Putamen (tissue), 1 donor: ENCODE measurements at regions not wholly inside any gene's neighbourhood (a gene's known extent, or its start where the extent isn't known, plus 50 kb on each side); places are given as distances from the start of the nearest gene placed in this dataset.

Source experiments
- DNase-seq: peaks from one replicate; pipeline ENCODE4 v3.0.0-alpha.2; 2016; ENCODE audit warnings: low spot score

DNA sequence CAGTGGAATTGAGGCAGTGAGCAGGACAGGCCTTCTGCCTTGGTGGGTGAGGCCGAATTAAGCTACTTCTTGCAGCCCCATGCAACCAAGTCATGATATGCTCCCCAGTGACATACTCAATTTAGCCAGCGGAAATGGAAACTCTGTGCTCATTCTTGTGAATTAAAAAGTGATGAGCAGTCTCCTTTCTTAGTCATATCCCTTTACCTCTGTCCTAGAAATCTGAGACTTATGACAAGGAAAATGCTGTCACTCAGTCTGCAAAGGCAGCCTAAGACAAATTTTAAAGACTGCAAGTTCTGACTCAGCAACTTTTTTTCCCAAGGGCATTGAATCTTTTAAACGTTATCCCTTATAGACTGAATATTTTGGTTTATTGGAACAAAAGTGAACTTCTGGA is 218.2 kb downstream of the SH3BP4 start:
- no peak for DNase-seq

DNA sequence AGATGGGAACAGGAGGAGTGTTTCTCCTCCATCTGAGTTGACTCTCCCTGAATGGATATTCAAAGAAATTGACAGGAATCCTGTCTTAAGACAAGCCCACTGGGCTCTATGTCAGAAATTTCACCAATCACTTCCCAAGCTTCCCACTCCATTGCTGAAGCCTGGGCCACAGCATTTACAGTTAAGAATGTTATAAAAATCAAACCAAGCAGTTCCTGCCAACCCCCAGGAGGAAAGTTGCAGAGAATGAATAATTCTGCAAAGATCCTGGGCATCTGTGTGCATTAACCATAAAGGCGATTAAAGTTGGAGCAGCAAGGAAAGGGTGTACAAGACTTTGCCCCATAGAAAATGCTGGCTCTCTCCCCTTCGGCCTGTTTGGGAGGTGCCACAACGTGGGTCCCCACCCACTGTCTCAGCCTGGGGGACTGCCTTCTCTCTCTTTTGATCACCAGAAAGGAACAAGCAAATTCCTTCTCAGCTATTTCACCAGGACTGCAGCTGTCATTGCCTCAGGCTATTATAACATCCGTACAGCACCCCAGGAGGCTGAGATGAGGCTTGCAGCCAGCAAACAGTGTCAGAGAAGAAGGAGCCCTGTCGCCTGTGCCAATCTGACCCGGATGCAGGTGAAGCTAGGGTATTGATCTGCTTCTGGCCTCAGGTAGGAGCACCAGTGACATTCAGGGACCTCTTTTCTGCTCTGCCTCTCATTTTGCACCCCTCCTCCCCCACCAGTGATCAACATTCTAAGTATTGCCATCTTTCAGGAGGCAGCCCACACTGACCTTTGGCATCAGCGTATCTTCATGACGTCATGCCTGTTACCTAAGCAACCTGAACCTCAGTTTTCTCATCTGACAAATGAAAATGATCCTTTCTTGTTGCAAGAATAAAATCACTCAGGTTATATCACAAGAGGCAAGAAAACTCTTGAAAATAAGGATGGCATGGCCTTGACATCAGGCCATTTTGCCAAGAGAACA is 219.0 kb downstream of the SH3BP4 start:
- no peak for DNase-seq

DNA sequence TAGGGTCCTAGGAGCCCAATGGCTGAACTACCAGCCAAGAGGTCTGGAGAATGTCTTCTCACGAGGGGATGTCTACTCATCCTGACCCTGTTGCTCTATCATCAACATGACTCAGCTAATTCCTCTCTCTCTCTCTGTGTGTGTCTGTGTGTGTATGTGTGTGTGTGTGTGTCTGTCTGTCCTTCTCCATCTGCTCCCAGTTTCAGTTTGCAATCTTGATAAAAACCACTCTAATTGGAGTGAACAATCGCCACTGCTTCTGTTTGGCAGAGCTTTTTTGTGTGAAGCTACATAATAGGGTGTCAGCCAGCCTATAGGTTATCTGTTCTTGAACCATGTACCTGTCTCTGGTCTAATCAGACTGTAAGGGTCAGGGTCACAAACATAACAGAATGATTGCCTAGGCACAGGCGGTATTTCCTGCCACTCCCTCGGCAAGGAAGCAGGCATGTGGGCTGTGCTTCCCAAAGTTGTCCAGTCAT is 219.8 kb downstream of the SH3BP4 start:
- no peak for DNase-seq

DNA sequence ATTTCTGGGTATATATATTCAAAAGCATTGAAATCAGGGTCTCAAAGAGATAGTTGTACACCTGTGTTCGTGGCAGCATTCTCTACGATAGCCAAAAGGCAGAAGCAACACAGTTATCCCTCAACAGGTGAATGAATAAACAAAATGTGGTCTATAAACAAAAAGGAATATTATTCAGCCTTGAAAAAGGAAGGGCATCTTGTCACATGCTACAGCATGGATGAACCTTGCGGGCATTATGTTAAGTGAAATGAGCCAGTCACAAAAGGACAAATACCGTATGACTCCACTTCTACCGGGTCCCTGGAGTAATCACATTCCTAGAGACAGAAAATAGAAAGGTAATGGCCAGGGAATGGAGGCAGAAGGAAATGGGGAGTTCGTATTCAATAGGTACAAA is 228.8 kb downstream of the SH3BP4 start:
- no peak for DNase-seq

DNA sequence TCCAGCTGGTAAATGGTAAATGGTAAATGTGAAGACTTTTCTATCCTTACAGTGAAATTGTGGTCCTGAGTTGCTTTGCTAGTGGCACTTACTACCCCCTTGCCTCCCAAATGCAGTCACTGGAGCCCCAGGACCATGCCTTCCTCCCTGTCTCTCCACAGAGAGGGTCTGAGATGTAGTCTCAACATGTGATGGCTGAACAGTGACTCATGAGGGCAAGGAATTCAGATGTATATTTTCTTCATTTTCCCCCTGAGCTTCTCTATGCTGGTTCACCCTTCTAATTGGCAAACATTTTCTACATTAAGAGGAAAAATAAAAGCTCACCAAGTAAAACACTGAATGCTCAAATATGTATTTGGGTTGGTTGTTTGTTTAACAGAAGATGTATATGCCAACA is 232.0 kb downstream of the SH3BP4 start:
- DNase-seq: no peak

DNA sequence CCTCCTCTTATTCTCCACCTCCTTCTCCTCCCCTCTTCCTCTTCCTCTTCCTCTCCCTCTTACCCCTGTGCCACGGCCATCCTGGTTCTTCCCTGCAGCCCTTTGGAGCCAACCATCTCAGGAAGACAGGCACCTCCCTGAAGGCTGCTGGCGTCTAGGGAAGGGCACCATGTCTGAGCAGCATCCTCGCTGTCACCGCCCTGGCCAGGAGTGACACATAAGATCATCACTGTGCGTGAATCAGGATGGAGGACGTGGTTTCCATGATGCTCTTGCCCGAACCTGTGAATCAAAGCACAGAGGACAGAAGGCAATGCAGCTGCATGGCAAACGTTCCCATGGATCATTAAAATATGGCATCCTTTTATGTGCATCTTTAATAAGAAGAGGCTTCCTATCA is 236.0 kb downstream of the SH3BP4 start:
- no peak for DNase-seq

DNA sequence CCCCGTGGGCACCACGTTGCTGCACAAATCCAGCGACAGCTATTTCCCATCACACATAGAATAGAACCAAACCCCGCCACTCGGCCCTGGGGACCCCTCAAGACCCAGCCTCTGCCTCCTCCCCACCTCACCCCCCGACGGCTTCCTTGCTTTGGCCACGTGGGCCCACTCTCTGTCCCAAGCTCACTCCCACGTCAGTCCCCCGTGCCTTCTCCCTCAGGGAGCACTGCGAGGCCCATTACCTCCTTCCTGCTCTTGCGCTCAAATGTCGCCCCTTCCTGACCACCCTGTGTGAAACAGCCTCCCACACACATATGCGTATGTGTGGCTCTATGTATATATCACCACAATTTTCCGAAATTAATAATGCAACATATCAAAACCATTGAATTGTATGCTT is 239.7 kb downstream of the SH3BP4 start:
- DNase-seq: no peak

DNA sequence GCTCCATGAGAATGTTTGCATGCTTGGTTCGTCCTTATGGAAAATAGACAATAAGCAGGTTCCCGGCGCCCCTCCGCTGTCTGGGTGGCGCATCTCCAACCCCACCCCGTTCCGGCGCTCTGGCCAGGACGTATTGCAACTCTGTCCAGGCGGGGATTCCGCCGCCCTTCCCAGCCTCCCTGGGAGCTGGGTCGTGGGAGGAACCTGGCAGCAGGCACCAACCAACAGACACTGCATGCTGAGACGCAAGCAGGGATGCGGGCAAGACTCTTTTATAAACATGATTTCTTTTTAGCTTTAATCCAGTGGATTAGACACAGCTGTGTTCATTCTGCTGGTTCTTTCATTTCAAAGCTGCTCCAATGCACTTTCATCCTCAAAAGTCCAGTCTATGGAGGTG is 240.2 kb downstream of the SH3BP4 start:
- no peak for DNase-seq

DNA sequence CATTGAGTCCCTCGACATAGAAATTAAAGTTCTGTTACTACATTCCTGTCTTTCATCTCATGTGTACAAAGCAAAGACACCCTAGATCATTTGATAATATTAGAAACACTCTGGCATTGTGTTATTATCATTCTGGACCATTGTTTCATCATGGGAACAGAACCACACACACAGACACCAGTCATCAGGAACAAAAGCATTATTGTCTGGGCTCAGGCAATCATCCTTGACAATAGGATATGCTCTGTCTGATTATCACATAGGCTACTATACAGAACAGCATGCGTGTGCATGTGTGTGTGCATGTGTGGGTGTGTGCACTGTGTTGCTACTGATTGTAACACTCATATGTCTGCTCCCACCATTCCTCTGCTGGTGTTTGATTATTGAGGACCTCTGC is 242.5 kb downstream of the SH3BP4 start:
- DNase-seq: peak; percentile 82

DNA sequence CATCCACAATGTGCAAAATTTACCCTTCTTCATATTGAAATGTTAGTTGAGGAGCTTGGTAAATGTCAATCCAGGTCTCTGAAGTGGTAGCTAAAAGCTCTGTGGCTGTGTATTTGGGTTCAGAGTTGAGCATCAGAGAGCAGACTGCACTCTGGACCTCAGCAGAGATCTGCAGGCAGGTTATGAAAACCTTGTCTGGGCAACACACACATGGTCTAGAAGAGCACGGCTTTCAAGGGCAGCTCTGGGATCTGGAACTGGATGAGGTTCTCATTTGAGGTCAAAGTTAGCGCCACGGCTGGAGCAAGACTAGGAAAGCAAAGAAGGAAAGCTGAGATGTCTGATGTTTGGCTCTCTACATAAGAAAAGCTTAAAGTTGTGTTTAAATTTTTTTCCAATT is 243.0 kb downstream of the SH3BP4 start:
- no peak for DNase-seq

DNA sequence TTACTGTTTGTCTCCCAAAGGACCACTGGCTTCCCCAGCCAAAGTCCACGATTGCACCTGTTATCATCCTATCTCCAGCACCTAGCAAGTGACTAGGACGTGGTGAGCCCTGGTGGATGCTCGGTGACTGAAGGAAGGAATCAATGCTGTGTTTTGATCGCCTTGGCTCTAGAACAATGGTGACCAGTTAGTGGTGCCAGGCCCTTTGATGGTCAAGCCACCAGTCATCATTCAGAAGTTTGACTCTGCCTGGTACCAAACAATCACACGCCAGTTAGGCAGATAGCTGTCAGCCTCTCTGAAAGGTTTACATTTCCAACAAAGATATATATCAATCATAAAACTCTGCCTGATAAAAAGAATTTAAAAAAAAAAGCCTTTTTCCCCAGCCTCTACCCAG is 244.1 kb downstream of the SH3BP4 start:
- peak; percentile 73 for DNase-seq

DNA sequence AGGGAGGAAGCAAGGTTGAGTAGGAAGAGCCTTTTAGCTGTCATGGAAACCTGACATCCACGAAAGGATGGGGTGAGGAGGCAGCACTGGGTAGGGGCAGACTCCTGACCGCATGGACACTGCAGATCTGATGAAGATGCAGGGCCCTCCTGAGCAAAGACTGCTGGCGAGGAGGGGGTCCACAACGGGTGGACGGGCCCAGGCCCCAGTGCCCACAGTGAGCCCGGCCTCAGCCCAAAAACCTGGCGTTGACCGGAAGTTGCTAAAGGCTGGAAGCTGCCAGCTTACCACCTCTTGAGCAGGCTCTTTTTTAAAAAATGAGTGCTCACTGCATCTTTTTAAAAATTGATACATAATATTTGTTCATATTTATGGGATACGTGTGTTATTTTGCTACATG is 247.3 kb downstream of the SH3BP4 start:
- no peak for DNase-seq

DNA sequence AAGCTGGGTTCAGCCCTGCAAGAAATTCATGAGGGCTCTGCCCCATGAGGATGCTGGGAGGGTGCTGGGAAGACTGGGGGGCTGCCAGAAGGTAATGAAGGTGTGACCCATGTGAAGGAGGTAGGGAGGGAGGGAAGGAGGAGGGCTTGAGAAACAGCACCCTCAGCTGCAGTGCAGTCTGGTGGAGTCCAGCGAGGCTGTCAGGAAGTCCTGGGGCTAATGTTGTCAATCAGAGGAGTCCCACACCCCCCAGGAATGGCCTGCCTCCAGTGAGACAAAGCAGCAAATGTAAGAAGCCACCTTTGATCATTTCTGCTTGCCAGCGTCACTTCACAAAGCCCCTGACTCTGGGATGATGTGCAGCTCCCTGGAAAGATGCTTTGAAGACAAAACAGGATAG is 248.4 kb downstream of the SH3BP4 start:
- DNase-seq: no peak

DNA sequence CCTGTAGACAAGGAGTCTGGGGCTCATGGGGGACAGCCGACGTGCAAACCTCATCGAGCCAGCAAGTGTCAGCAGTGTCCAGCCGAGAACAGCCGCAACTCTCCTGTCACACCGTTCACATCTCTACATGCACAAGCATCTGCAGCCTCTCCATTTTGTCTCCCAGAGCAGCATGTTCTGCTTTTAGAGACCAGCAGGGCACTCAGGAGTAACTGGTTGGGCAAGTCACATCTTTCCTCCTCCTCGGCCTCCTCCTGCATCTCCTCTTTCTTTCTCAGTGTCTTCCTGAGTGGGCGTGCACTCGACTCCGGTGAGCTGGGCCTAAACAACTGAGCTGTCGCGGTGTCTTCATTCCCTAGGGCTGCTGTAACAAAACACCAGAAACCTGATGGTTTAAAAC is 249.9 kb downstream of the SH3BP4 start:
- DNase-seq: no peak

DNA sequence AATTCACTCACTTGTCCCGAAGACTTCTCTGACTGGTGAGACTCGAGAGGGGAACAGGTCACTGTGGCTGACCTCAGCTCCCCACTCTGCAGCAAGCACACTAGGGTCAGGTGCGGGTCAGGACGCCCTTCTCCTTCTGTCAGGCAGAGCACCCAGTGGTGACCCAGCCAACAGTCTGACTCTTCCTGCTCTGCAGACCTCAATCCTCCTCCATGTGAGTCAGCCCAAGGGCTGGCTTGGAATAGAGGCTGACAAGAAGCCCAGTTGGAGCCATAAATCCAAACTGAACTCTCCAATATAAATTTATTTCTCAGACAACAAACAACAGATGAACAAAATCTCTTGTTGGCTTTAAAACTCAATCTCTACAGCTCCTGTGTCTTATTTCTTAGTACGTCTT is 253.1 kb downstream of the SH3BP4 start:
- DNase-seq: no peak

DNA sequence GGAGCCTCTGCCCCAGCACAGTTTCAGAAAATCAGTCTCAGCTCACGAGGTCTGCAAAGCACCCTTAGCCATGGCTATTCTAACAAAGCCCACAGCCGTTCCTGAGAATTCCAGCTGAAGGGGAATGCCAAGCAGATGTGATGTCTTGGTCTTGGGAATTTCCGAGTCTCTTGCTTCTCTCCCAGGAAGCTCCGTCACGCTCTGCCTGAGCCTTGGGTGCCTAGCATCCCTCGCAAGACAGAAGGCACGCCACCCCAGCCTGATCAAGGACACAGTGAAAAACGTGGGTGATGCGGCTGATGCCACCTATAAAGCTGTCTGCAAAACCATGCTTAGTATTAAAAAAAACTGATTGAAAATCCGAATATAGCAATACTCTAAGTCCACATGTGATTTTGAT is 254.6 kb downstream of the SH3BP4 start:
- no peak for DNase-seq

DNA sequence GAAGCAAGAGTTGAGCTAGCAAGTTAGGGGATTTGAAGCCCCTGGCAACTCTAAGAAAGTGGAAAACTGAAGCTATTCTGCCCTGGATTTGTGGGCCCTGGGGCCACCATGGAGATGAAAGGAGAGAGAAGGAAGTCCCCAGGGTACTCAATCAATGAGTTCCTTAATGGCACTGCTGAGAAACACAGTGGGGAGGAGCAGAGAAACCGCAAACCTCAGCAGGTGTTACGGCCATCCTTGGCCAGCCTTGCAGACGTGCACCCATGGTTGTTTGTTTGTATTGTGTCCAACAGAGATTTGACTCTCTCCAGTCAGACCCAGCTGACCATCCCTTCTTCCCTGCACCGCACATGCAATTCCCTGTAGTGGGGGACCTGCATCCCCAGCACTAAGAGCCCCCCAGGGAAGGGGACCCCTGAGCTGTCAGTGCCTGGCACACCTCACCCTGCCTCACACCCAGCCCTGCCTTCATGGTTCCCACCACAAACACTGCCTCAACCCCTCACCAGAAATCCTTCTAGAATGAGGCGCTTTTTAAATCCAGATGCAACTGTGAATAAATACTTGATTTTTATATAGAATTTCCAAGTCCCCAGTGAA is 255.3 kb downstream of the SH3BP4 start:
- no peak for DNase-seq

DNA sequence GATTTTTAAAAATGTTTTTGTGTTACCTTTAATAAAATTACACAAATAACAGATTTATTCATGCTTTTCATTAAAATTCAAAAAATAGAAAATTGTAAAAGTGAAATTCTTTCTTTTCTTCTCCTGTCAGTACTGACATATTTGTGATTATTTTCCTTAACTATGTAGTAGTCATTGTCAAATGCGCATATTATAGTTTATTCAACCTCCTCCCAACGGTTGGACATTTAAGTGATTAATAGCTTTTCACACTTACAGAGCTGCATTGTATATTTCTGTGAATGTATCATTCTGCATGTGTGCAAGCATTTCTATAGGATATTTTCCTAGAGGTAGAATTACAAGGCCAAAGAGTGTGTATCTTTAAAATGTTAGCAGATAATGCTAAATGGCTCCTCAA is 259.2 kb downstream of the SH3BP4 start:
- no peak for DNase-seq

DNA sequence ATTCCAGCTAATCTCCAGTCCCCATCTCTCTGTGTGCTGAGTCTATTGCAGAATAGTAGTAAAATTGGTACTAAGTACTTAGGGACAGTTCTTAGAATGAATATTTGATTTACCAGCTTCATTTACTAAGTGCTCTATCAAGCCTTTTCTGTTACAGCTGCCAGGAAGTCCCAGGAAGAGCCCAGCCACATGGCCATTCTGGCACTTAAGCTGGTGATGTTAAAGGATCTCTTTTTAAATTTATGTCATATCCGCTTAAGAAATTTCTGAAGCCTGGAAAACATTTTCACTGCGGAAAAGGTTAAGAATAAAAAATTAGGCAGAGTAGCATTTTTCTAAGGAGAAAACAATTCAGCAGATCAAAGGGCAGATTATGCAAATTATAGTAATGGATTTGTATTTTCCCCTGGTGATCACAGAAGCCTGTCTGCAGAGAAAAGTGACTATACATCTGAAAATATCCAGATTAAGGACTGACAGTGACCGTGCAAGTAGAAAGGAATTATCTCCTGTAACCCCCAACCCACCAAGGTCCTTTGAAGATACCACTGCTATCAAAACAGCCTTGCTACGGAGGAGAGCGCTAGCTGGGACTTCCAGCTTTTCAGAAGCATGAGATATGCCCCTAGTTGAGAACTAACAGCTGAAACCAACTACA is 260.8 kb downstream of the SH3BP4 start:
- no peak for DNase-seq

DNA sequence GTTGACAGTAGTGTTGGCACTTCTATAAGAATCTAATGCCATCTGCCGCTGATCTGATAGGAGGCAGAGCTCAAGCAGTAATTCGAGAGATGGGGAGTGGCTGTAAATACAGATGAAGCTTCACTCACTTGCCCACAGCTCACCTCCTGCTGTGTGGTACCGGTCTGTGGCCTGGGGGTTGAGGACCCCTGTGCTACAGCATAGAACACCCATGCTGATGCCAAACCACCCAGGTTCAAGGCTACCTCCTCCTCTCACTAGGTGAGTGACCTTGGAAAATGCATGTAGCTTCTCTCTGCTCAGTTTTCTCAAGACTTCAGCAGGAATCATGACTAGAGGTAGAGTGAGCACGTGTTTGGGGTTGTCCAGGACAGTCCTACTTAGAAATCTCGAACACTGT is 263.4 kb downstream of the SH3BP4 start:
- no peak for DNase-seq

DNA sequence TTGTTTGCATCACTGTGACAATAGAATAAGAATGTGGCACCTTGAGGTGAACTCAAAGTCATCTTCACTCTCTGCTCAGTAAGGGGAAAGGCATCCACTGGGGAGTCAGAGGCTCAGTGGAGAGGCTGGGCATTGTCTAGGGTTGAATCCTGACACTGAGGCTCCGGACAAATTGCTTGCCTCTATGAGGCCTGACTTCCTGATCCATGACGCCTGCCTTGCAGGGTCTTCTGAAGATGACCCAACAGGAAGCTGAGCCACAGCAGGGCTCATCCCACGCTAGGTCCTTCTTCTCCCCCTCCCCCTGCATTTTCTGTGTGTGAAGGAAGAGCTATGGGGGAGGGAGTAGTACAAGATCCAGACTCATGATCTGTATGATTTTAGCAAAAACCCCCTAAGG is 265.1 kb downstream of the SH3BP4 start:
- no peak for DNase-seq

DNA sequence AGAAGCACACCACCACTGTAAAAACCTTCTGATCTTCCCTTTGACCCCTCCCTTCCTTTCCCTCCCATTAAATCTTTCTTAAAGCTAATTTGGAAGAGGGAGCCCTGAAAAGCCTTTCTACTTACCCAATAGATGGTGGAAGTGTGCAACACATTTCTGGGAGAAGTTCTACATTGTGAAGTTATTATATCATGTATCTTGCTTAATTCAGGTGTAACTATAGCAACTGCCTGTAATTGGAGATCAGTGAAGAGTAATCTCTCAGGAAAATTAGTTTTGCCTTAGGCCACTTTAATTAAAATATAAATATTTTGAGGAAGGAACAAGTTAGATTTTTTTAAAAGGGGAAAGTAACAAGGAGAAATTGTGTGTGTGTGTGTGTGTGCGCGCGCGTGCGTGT is 266.0 kb downstream of the SH3BP4 start:
- no peak for DNase-seq

DNA sequence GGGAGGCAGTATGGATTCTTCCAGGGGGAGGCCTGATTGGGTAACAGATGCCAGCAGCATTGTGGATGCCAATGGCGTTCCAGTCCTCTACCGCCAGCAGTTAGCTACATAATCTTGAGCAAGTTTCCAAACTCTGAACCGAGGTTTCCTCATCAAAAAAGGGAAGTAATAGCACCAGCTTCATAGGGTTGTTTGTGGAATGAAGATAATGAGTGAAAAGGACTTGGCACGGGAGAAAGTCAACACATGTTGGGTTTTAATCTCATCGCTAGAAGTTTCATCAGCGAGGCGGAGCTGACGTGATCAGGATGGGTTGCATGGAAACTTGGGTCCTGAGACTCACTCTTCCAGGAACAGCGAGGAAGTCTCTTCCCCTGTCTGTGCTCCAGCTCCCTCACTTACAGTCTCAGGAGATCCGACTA is 266.7 kb downstream of the SH3BP4 start:
- no peak for DNase-seq
